ENCODE measurements at regions not wholly inside any gene's neighbourhood (a gene's known extent, or its start where the extent isn't known, plus 50 kb on each side); places are given as distances from the start of the nearest gene placed in this dataset.
"Not testable (repeated sequence)": the region's sequence is repeated elsewhere in the genome, so short reads cannot be mapped to it uniquely, and the experiment has no call there.

- no peak for DNase-seq (ENCODE audit: low spot score)
Observed at GRCh38 chr3:24687671-24688070, 193.0 kb upstream of the THRB start.

- DNase-seq (ENCODE audit: low spot score), result no peak
Observed at GRCh38 chr3:24688446-24689148, 193.9 kb upstream of the THRB start.

- no peak for DNase-seq (ENCODE audit: low spot score)
Observed at GRCh38 chr3:24689353-24689752, 194.7 kb upstream of the THRB start.

GRCh38 chr3:24690777-24691176, 196.1 kb upstream of the THRB start:
- DNase-seq (ENCODE audit: low spot score), result no peak

- DNase-seq (ENCODE audit: low spot score), result not testable (repeated sequence)
Observed at GRCh38 chr3:24699078-24699477, 204.4 kb upstream of the THRB start.

- no peak for DNase-seq (ENCODE audit: low spot score)
Observed at GRCh38 chr3:24704496-24704895, 209.8 kb upstream of the THRB start.

- DNase-seq (ENCODE audit: low spot score), result no peak
Observed at GRCh38 chr3:24707936-24708335, 213.3 kb upstream of the THRB start.

GRCh38 chr3:24709956-24710355, 215.3 kb upstream of the THRB start:
- DNase-seq (ENCODE audit: low spot score), result no peak

GRCh38 chr3:24713516-24713915, 218.9 kb upstream of the THRB start:
- DNase-seq (ENCODE audit: low spot score), result no peak

- no peak for DNase-seq (ENCODE audit: low spot score)
Observed at GRCh38 chr3:24714436-24714835, 219.8 kb upstream of the THRB start.

GRCh38 chr3:24715171-24715792, 220.6 kb upstream of the THRB start:
- DNase-seq (ENCODE audit: low spot score), result no peak

GRCh38 chr3:24722087-24722486, 227.4 kb upstream of the THRB start:
- no peak for DNase-seq (ENCODE audit: low spot score)

GRCh38 chr3:24725514-24726255, 231.0 kb upstream of the THRB start:
- no peak for DNase-seq (ENCODE audit: low spot score)

- no peak for DNase-seq (ENCODE audit: low spot score)
Observed at GRCh38 chr3:24726423-24726822, 231.8 kb upstream of the THRB start.

GRCh38 chr3:24730173-24730572, 235.5 kb upstream of the THRB start:
- no peak for DNase-seq (ENCODE audit: low spot score)

- no peak for DNase-seq (ENCODE audit: low spot score)
Observed at GRCh38 chr3:24734019-24734418, 239.4 kb upstream of the THRB start.

GRCh38 chr3:24736701-24737100, 242.1 kb upstream of the THRB start:
- DNase-seq (ENCODE audit: low spot score), result no peak

GRCh38 chr3:24740326-24740725, 245.7 kb upstream of the THRB start:
- no peak for DNase-seq (ENCODE audit: low spot score)

- no peak for DNase-seq (ENCODE audit: low spot score)
Observed at GRCh38 chr3:24741506-24741905, 246.9 kb upstream of the THRB start.

- DNase-seq (ENCODE audit: low spot score), result no peak
Observed at GRCh38 chr3:24748520-24748919, 253.9 kb upstream of the THRB start.

GRCh38 chr3:24751020-24751419, 256.4 kb upstream of the THRB start:
- no peak for DNase-seq (ENCODE audit: low spot score)

- DNase-seq (ENCODE audit: low spot score), result no peak
Observed at GRCh38 chr3:24756101-24756888, 261.6 kb upstream of the THRB start.
